Right lung (tissue), 2 donors: ENCODE measurements at regions not wholly inside any gene's neighbourhood (a gene's known extent, or its start where the extent isn't known, plus 50 kb on each side); places are given as distances from the start of the nearest gene placed in this dataset.
"Not testable (repeated sequence)": the region's sequence is repeated elsewhere in the genome, so short reads cannot be mapped to it uniquely, and the experiment has no call there.

ENCODE experiments used
- DNase-seq, 2 donors: peaks; one replicate each; pipeline ENCODE4 v3.0.0-alpha.2; 2013

DNA sequence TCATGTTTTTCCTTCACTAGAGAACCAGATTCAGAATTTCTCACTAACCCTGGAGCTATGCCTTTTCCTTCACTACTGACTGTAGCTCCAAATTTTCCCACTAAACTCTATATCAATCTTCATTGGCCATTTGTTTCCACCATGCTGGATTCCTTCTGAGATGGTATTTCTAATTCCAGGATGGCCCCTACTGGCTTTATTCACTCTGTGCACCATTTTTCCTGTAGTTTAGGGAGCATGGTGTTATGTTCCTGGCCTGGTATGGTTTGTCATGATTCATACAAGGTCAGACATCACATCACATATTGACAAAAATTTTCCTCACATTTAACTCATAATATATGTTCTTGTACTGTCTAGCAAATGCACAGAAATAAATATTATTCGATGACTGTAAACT is 229.2 kb upstream of the TFPI start:
- no peak for DNase-seq

DNA sequence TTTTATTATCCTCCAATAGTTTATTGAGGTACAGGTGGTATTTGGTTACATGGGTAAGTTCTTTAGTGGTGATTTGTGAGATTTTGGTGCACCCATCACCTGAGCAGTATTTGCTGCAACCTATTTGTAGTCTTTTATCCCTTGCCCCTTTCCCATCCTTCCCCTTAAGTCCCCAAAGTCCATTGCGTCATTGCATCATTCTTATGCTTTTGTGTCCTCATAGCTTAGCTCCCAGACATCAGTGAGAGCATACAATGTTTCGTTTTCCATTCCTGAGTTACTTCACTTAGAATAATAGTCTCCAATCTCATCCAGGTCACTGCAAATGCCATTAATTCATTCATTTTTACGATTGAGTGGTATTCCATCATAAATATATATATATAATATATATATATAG is 229.9 kb upstream of the TFPI start:
- DNase-seq = not testable (repeated sequence)

DNA sequence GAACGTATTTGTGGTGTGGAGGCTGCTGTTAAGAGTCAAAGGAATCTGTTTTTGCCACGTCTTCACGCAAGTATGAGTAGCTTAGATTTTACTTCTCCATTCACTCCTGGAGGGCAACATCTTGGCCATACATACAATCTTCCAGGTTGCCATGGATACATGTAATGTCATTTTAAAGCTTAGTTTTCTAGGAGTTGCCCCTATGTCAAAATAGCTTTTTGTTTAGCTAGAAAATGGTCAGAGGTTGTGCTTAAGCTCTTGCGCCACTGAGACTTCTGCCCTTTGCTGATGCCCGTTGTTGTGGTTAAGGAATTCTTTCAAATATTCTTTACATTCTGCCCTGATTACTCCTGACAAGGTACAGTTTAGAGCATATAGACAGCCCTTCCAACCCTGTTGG is 245.4 kb upstream of the TFPI start:
- DNase-seq = no peak

DNA sequence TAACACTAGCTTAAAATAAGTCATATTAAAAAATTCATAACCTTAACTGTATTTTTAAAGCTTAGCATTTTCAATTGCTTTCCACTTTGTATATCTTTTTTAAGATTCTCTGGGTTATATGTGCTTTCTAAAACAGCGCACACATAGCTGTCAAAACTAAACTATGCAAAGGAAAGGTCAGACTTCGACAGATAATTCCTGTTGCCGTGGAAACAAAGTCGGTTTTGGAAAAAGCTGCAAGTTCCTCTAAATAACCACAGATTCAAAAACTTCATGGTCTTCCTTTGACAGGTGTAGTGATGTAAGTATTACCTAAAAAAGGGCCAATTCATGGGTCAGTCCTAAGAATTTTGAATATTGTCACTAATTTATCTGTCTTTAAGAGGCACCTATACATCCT is 249.6 kb upstream of the TFPI start:
- DNase-seq = no peak

DNA sequence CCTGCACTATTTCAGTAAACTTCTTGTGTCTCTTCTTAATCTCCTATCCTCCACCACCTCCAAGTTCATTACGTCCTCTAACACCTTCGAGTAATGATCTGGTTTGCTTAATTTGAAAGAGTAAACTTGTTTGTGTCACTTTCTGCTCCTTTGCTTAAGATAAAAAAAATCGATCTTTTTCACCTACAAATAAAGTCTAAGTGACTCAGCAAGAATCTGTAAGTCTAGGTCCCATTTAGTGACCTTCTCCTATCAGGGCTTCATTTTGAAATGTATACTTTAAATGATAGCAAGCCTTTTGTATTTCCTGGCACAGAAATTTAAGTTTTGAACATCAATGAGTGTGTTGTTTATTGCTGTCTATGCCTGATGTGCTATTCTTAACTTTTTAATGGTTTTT is 260.9 kb upstream of the TFPI start:
- DNase-seq = no peak

DNA sequence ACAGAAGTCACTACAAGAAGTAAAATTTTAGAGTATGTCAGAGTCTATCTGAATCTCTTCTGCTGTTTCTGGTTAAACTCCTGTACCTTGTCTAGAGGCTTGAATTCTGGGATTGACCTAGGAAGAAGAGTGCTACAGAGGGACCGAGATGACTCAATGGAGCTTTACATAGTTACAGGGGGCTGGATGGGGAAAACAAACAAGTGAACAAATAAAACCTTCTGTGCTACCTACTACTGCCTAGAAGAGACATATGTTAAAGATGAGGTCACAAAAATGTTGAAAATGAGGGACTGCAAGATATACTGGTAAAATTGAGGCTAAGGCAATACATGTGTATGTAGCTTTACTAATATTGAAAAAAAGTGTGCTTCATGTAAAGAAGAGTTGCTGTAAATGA is 265.4 kb upstream of the TFPI start:
- DNase-seq = no peak

DNA sequence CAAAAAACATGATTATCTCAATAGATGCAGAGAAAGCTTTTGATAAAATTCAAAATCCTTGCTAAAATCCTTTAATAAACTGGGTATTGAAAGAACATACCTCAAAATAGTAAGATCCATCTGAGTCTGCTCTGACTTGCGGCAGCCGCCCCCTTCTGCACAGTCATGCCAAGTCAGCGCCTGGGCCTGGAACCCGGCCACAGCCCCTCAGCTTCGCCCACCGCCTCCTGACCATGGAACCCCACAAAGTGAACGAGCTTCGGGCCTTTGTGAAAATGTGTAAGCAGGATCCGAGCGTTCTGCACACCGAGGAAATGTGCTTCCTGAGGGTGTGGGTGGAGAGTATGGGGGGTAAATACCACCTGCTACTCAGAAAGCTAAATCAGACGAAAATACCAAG is 270.9 kb upstream of the TFPI start:
- no peak for DNase-seq

DNA sequence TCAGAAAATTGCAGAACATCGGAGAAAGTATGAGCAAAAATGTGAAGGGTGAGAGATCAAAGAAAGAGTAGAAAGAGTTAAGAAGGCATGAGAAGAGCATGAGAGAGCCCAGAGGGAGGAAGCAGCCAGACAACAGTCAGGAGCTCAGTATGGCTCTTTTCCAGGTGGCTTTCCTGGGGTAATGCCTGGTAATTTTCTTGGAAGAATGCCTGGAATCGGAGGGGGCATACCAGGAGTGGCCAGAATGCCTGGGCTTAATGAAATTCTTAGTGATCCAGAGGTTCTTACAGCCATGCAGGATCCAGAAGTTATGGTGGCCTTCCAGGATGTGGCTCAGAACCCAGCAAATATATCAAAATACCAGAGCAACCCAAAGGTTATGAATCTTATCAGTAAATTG is 271.8 kb upstream of the TFPI start:
- DNase-seq = no peak

DNA sequence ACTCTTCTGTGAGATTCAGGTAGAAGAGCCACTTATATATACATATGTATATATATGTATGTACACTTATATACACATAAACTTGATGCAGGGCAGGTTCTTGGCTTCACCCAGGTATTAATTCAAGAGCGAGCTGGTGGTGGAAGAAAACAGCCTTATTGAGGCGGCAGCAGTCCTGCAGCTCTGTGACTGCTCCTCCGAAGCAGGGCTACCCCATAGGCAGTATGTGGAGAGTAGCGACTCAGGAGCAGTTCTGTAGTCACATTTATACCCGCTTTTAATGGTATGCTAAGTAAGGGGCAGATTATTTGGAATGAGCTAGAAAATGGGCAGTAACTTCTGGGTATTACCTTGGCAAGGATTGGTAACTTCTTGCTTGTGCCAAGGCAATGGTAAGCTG is 280.6 kb upstream of the TFPI start:
- DNase-seq = no peak

DNA sequence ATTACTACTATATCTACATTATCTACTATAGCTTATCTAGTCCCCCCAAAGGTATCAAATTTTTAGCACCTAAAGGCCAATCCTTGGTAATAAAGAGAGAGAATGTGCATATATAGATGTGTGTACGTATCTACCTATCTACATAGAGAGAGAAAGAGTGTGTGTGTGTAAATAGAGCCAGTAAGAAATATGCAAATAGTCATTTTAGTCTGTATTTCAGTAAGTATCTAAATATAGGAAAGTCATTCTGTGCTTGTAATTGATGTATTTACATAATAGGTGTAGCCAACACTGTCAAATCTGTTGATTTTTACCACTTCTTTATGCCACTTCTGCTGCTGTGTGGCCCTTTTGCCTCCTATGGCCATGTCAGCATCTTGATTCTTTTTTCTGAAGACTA is 284.5 kb upstream of the TFPI start:
- no peak for DNase-seq

DNA sequence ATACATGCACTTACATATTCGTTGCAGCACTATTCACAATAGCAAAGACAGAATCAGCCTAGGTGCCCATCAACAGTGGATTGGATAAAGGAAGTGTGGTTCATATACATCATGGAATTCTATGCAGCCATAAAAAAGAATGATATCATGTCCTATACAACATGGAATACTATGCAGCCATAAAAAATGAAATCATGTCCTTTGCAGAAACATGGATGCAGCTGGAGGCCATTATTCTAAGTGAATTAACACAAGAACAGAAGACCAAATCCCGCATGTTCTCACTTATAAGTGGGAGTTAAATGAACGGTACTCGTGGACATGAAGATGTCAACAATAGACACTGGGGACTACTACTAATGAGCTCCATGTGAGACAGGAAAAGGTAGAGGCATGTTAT is 288.1 kb upstream of the TFPI start:
- no peak for DNase-seq

DNA sequence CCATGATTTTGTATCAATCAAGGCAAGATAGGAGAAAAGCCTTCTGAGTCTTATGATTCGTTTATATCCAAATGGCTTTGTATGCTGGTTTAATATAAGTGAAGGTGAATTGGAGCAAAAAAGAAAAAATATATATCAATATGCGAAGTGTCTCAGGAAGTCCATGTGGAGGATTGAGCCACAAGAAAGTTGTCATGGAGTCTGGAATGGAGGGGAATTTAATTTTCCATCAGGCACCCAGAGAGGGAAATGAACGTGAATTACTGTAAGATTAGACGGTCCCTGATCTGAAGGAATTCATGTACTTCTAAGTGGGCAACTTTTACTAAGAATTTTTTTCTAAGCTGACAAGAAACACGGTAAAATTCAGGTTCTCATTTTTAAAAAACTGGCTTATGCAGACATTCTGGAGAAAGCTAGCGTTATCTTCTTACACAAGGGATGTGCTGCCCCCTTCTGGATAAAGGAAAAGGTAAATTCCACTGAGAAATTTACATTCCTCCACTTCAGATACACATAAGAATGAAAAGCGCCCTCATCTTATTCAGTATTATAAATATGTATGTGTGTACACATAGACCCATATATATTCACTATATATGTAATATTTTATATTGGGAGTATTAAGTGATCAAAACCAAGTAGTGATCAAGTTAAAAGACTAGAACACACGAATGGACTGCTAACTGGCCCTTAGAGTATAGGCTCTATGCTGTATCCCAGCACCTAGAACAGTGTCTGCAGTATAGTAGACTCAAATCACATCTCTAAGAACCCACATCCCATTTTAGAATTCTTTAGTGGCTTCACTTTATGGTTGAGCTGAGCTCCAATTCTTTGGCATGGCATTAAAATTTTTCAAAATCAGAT is 289.0 kb upstream of the TFPI start:
- peak; percentile 37 to 39 for DNase-seq

DNA sequence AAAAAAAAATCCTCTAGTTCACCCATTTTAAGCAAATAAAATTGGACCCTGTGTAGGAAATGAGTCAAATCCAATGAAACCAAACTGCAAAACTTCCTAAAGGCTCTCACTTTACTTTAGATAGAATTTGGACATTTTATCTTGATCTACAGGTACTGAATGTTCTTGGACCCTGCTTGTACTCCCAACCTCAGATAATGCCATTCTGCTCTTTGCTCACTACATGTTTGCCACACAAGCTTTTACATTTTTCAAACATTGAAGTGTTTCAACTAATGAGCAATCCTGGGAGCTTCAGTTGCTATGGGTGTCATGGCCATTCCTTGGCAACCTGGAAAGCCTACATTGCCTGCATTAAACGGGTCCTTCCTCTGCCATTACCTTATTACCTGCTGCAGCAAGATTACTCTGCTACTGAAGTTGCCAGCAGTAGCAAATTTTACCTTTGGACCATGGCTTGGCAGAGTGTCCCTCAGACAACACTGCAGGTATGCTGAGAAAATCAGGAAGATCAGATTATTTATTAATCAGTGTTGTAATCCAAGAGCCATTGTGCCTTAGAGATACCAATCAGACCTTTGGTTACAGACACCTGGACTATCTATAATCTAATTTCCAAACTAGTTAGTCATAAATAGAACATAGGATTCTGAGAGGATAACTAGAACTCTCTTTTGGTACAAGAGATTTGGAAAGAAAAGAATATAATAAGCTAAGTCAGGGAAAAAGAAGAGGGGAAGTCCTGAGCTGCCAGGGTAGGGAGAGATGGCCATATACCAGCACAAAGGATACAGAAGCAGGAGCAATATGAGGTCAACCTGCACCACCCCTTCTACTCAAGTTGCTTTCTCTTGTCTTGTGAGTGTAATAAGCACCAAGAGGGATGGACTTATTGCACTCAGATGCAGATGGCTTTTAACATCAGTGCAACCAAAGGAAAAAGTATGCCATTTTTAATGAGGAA is 293.3 kb upstream of the TFPI start:
- DNase-seq = no peak

DNA sequence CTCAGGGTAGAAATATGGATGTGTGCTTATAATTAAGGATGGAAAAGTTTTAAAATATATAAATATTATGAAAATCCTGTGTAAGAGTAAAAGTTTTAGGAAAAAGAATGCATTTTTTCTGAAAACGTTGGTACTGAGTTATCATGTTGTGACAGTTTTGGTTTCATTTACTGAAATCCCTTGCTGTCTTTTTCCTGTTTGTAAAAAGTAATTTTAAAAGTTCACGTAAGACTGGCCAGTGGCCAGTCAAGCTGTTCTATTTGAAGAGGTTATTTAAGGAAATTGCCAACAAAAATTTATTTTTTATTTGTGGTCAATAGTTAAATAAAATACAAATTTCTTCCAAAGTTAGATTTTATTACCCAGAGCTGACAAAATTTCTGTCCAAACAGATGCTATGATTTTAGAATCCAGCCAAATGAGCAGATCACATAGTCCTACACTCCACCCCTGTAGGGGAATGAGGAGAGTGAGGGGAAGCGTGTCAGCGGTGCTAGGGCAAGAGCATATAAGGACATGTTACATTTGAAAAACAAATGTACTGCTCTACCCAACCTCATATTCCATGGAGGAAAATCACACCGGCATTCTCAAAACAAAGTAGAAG is 297.8 kb upstream of the TFPI start:
- DNase-seq = no peak

DNA sequence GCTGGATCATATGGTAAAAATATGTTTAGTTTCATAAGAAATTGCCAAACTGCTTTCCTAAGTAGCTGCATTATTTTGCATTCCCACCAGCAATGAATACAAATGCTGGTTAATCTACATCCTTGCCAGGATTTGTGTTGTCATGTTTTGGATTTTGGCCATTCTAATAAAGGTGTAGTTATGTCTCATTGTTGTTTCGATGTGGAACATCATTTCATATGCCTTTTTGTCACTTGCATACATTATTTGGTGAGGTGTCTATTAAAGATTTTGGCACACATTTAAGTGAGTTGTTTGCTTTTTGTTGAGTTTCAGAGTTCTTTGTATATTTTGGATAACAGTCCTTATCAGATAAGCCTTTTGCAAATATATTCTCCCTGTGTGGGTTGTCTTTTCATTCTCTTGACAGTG is 299.2 kb upstream of the TFPI start:
- peak; percentile 72 to 73 for DNase-seq

DNA sequence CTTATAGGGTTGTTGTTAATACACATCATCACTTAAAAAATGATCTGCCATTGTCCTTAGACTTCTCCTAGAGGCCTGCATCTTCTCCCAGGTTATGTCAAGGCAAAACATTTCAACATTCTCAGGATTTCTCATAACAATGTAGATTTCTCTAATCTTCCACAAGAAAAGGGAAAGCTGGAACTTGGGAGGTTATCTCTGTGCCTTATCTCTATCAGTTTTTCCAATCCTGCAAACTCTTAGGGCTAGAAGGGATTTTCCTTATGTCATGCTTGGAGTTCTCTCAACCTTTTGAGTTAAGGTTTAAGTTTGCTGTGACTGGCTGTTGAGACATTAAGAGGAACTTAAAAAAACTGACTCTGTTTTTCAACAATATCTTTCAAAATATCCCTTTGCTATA is 300.6 kb upstream of the TFPI start:
- DNase-seq = no peak

DNA sequence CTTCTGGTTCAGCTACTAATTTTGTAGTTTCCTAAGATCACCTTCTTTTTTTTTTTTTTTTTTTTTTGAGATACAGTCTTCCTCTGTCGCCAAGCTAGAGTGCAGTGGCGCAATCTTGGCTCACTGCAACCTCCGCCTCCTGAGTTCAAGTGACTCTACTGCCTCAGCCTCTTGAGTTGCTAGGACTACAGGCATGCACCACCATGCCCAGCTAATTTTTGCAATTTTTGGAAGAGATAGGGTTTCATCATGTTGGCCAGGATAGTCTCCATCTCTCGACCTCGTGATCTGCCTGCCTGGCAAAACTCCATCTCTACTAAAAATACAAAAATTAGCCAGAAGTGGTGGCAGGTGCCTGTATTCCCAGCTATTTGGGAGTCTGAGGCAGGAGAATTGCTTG is 301.5 kb upstream of the TFPI start:
- DNase-seq = no peak

DNA sequence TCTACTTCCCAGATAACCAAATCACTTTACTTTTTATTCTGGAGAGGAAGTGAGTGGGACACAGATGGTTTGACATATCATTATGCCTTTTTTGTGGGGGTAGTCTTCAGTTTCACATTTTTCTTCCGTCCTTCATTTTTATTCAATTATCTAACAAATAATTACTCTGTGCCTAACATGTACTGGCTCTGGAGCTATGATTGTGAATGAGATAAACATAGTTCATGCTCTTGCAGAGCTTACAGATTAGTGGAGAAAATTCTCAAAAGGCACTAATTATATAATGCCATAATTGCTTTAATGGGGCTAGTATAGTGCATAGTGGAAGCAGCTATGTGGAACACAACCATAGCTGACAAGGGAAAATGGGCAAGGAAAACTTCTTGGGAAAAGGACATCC is 303.6 kb upstream of the TFPI start:
- no peak for DNase-seq

DNA sequence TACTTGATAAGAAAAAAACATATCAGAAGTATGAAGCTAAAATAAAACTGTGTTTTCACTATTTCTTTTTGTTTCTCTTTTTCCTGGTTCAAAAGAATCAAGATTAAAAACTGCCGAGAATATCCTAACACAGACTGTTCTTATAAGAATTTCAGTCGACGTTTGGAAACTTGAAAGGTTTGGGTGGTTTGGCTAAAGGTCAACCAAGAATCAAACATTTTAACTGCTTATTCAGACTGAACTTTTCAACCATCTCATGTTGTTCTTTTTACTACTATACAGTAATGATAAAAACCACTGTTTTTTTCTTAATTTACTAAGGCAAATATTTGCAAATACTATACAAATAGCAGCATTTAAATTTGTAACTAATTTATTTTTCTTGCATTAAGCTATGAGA is 308.5 kb upstream of the TFPI start:
- DNase-seq = no peak

DNA sequence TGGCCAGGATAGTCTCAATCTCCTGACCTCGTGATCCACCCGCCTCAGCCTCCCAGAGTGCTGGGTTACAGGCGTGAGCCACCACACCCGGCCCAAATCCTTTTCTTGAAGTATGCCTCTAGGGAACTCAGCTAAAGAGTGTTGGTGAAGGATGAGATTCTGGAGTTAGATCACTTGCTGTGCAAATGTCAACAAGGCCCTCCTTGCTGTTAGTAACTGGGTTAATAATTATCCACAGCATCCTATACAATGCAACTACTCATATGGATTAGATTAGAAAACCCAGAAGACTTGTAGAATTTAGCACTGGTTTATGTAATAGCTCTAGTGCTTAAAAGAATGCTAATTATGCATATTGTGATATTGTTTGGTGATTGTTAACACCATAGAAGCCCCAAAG is 310.8 kb upstream of the TFPI start:
- no peak for DNase-seq

DNA sequence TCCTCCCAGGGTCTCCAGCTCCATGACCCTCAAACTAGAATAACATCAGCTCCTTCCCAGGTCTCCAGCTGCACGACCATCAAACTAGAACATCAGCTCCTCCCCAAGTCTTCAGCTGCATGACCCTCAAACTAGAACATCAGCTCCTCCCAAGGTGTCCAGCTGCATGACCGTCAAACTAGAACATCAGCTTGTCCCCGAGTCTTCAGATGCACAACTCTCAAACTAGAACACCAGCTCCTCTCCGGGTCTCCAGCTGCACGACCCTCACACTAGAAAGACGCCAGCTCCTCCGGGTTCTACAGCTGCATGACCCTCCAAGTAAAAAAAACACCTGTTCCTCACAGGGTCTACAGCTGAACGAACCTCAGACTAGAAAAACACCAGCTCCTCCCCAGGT is 312.9 kb upstream of the TFPI start:
- DNase-seq = no peak

DNA sequence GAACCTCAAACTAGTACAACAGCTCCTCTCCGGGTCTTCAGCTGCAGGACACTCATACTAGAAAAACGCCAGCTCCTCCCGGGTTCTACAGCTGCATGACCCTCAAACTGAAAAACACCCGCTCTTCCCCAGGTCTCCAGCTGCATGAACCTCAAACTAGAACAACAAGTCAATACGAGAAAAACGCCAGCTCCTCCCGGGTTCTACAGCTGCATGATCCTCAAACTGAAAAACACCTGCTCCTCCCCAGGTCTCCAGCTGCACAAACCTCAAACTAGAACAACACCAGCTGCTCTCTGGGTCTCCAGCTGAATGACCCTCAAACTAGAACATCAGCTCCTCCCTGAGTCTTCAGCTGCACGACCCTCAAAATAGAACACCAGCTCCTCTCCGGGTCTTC is 315.0 kb upstream of the TFPI start:
- no peak for DNase-seq

DNA sequence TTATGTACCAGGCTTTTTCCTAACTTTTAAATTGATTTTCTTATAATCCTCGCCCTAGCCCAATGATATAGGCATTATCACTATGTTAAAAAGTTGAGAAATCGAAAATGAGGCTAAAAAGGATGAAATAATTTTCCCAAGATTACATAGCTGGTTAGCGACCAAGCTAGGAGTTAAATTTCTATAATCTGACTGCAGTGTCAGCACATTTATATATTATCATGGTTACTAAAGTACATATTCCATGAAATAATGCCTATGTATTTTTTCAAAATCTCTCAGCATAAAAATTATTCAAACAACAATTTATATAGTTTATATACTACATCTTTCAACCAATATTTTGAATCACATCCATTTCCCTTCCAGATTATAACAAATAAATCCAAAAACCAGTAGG is 317.3 kb upstream of the TFPI start:
- no peak for DNase-seq
